Retinal pigment epithelial cell (primary cell): ENCODE measurements at regions not wholly inside any gene's neighbourhood (a gene's known extent, or its start where the extent isn't known, plus 50 kb on each side); places are given as distances from the start of the nearest gene placed in this dataset.

Source experiments
- DNase-seq: peaks from one replicate; pipeline ENCODE4 v3.0.0-alpha.2; 2010; ENCODE audit warnings: low read depth
- H3K4me3 ChIP-seq: 2 replicates; pipeline ENCODE4 v1.5.1; 2011; ENCODE audit warnings: mild to moderate bottlenecking, low read length, control low read depth, moderate library complexity
- CTCF ChIP-seq: conservative IDR thresholded peaks from 2 replicates; pipeline ENCODE4 v1.5.1; 2011; ENCODE audit warnings: low read depth, low read length, control low read depth, inconsistent platforms

GRCh38 chr3:168213920-168214319 lies 118.2 kb upstream of the GOLIM4 start:
- DNase-seq, result no peak

GRCh38 chr3:168212664-168213285 lies 117.1 kb upstream of the GOLIM4 start:
- TF ChIP-seq CTCF, result no peak
- H3K4me3 ChIP-seq, result no peak overlapping the region
- no peak for DNase-seq

More at GRCh38 chr3:168213920-168214319, 118.2 kb upstream of the GOLIM4 start:
- TF ChIP-seq CTCF, result no peak
- no peak overlapping the region for H3K4me3 ChIP-seq

GRCh38 chr3:168205451-168205850 lies 109.7 kb upstream of the GOLIM4 start:
- no peak for TF ChIP-seq CTCF
- no peak overlapping the region for H3K4me3 ChIP-seq
- no peak for DNase-seq

- no peak for TF ChIP-seq CTCF
- no peak overlapping the region for H3K4me3 ChIP-seq
- no peak for DNase-seq
Observed at GRCh38 chr3:168197162-168197561, 101.4 kb upstream of the GOLIM4 start.

GRCh38 chr3:168191856-168192255 lies 96.1 kb upstream of the GOLIM4 start:
- TF ChIP-seq CTCF, result no peak
- DNase-seq, result no peak
- H3K4me3 ChIP-seq, result no peak overlapping the region

- no peak overlapping the region for H3K4me3 ChIP-seq
- TF ChIP-seq CTCF, result no peak
- no peak for DNase-seq
Observed at GRCh38 chr3:168187233-168187632, 91.5 kb upstream of the GOLIM4 start.

- no peak overlapping the region for H3K4me3 ChIP-seq
- no peak for DNase-seq
- no peak for TF ChIP-seq CTCF
Observed at GRCh38 chr3:168186293-168186983, 90.7 kb upstream of the GOLIM4 start.
